Peyer's patch (tissue), 4 donors: ENCODE measurements at regions not wholly inside any gene's neighbourhood (a gene's known extent, or its start where the extent isn't known, plus 50 kb on each side); places are given as distances from the start of the nearest gene placed in this dataset.

Source experiments
- POLR2A ChIP-seq, 2 donors: fragments of 450-650 bp; IDR thresholded peaks; one replicate each; pipeline ENCODE4 v1.5.1; 2017; ENCODE audit warnings: antibody characterized with exemption in 2 of 2, mild to moderate bottlenecking in 2 of 2, moderate library complexity in 2 of 2
- TF ChIP-seq, protein P1 (sequence below), 6 experiments: fragments of 450-650 bp in 4 of 6; fragments of 200-600 bp in 2 of 6; sonication (generic) in 1 of 6; IDR thresholded peaks; one replicate each; pipeline ENCODE4 v1.5.1; 2017 to 2019; ENCODE audit warnings: antibody characterized with exemption in 6 of 6, mild to moderate bottlenecking in 3 of 6, moderate library complexity in 1 of 6

DNA sequence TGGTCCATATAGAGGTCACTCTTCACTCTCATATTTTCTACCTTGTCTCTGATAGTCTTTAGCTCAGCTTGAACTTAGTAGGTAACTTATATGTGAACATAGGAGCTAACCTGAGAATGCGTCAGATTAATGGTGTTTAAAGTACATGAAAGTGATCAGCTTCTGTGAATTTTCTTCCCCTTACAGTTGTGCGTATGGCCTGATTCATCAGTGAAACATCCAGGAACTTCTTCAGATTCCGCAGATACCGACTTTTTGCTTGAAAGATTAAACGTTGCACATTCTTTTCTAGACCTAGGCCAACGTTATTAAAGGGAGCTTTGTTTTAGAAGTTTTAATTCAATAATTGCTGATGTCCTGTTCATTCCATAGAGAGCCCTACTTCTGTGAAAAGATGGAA lies 1945.1 kb upstream of the SEL1L start:
- TF ChIP-seq, protein P1, sequence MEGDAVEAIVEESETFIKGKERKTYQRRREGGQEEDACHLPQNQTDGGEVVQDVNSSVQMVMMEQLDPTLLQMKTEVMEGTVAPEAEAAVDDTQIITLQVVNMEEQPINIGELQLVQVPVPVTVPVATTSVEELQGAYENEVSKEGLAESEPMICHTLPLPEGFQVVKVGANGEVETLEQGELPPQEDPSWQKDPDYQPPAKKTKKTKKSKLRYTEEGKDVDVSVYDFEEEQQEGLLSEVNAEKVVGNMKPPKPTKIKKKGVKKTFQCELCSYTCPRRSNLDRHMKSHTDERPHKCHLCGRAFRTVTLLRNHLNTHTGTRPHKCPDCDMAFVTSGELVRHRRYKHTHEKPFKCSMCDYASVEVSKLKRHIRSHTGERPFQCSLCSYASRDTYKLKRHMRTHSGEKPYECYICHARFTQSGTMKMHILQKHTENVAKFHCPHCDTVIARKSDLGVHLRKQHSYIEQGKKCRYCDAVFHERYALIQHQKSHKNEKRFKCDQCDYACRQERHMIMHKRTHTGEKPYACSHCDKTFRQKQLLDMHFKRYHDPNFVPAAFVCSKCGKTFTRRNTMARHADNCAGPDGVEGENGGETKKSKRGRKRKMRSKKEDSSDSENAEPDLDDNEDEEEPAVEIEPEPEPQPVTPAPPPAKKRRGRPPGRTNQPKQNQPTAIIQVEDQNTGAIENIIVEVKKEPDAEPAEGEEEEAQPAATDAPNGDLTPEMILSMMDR (IDR thresholded peaks at IDR 0.05), result no peak
- no peak for TF ChIP-seq POLR2A (IDR thresholded peaks at IDR 0.05)
